ENCODE measurements at regions not wholly inside any gene's neighbourhood (a gene's known extent, or its start where the extent isn't known, plus 50 kb on each side); places are given as distances from the start of the nearest gene placed in this dataset.

DNA sequence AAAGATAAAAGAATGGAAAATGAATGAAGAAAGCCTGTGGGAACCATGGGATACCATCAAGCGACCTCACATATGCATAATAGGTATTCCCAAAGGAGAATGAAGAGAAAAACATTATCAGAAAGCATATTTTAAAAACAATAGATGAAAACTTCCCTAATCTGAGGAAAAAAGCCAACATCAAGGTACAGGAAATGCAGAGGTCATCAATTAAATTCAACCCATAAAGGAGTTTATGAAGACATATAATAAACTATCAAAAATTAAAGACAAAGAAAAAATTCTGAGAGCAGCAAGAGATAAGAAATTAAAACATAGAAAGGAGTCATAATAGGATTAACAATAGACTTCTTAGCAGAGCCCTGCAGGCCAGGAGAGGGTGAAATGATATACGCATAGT lies 397.5 kb downstream of the GPM6A start:
- ChIA-PET POLR2A (interaction anchor here (0.5 to 1.4 kb wide), 4 partner anchors 16 to 487 kb away, joined by 3 to 4 read pairs (median 3); no protein-coding TSS in a partner anchor), CTCF (ENCODE audit: unreplicated experiment) (interaction anchor here (0.6 kb wide), 1 partner anchor 888 kb away, joined by 3 read pairs; no protein-coding TSS in a partner anchor)
- Histone ChIP-seq H3K36me3 (ENCODE audit: insufficient read depth, low read length) (no peaks in the 10 kb centered on the region; the same call in 1 of the 2 replicates), H3K27ac (ENCODE audit: low read depth, low read length, poor library complexity, severe bottlenecking) (no peak overlapping the region), H3K4me3 (ENCODE audit: low read depth, low read length, poor library complexity, severe bottlenecking) (no peak overlapping the region), H3K4me2 (ENCODE audit: low read length) (no peak overlapping the region), H4K20me1 (ENCODE audit: insufficient read depth, low read length) (no peaks in the 10 kb centered on the region), H3K79me2 (ENCODE audit: insufficient read depth, low read depth, low read length) (no peaks in the 10 kb centered on the region), H3K4me1 (ENCODE audit: insufficient read depth, low read length, poor library complexity, severe bottlenecking) (no peaks in the 10 kb centered on the region), H3K9me3 (ENCODE audit: low read length) (peaks cover 41% of the 10 kb centered on the region; the same call in 1 of the 2 replicates), H3K9me2 (ENCODE audit: insufficient read depth, low read length) (no peaks in the 10 kb centered on the region), H2AFZ (ENCODE audit: low read length) (no peak overlapping the region)
- no peak for TF ChIP-seq EZH2phosphoT487 (IDR thresholded peaks at IDR 0.05; ENCODE audit: borderline replicate concordance, low read depth, low read length)
- TF ChIP-seq, protein P1, sequence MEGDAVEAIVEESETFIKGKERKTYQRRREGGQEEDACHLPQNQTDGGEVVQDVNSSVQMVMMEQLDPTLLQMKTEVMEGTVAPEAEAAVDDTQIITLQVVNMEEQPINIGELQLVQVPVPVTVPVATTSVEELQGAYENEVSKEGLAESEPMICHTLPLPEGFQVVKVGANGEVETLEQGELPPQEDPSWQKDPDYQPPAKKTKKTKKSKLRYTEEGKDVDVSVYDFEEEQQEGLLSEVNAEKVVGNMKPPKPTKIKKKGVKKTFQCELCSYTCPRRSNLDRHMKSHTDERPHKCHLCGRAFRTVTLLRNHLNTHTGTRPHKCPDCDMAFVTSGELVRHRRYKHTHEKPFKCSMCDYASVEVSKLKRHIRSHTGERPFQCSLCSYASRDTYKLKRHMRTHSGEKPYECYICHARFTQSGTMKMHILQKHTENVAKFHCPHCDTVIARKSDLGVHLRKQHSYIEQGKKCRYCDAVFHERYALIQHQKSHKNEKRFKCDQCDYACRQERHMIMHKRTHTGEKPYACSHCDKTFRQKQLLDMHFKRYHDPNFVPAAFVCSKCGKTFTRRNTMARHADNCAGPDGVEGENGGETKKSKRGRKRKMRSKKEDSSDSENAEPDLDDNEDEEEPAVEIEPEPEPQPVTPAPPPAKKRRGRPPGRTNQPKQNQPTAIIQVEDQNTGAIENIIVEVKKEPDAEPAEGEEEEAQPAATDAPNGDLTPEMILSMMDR (conservative IDR thresholded peaks at IDR 0.05; ENCODE audit: low read length), result no peak
- intact Hi-C loops (cut with micrococcal nuclease; ENCODE audit: unreplicated experiment), result no loop called here
- BruUV-seq (replicated peaks), result no TSS peak
- DNase-seq (ENCODE audit: low spot score), result no peak

GRCh38 chr4:175418516-175418915 lies 393.5 kb downstream of the GPM6A start:
- H3K36me3 ChIP-seq (ENCODE audit: insufficient read depth, low read length), result no peaks in the 10 kb centered on the region; the same call in 1 of the 2 replicates
- no peaks in the 10 kb centered on the region for H4K20me1 ChIP-seq (ENCODE audit: insufficient read depth, low read length)
- no peak for DNase-seq (ENCODE audit: low spot score)
- H3K4me3 ChIP-seq (ENCODE audit: low read depth, low read length, poor library complexity, severe bottlenecking), result no peak overlapping the region
- POLR2A ChIA-PET, result interaction anchor here (0.6 to 2.2 kb wide), 7 partner anchors 12 to 718 kb away, joined by 3 to 8 read pairs (median 3); no protein-coding TSS in a partner anchor
- H3K27ac ChIP-seq (ENCODE audit: low read depth, low read length, poor library complexity, severe bottlenecking), result no peak overlapping the region
- no peak overlapping the region for H3K4me2 ChIP-seq (ENCODE audit: low read length)
- intact Hi-C loops (cut with micrococcal nuclease; ENCODE audit: unreplicated experiment), result no loop called here
- TF ChIP-seq, protein P1 (conservative IDR thresholded peaks at IDR 0.05; ENCODE audit: low read length), result no peak
- TF ChIP-seq EZH2phosphoT487 (IDR thresholded peaks at IDR 0.05; ENCODE audit: borderline replicate concordance, low read depth, low read length), result no peak
- CTCF ChIA-PET (ENCODE audit: unreplicated experiment), result no interaction called here
- H3K79me2 ChIP-seq (ENCODE audit: insufficient read depth, low read depth, low read length), result no peaks in the 10 kb centered on the region
- H3K4me1 ChIP-seq (ENCODE audit: insufficient read depth, low read length, poor library complexity, severe bottlenecking), result no peaks in the 10 kb centered on the region
- no peaks in the 10 kb centered on the region for H3K9me2 ChIP-seq (ENCODE audit: insufficient read depth, low read length)
- BruUV-seq (replicated peaks), result no TSS peak
- no peak overlapping the region for H2AFZ ChIP-seq (ENCODE audit: low read length)
- peaks cover 35% of the 10 kb centered on the region; the same call in 1 of the 2 replicates for H3K9me3 ChIP-seq (ENCODE audit: low read length)

DNA sequence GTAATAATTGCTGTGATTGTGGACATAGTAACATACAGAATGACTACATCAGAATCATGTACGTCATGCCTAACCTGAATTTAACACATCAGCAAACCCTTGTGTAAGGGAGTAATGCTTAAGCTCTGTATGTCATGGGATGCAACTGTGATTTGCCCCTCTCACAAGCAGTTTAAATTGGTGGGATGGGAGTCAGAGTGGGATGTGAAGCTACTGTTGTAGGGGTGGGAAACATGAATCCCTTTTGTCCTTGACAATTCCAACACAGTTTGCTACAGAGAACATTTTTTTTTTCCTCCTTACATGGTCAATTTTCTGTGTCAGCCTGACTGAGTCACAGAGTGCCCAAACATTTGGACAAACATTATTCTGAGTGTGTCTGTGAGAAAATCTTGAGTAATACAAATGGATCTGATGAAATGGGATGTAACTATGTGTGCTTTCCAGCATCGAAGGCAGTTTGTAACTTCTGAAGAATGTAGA lies 392.8 kb downstream of the GPM6A start:
- no peak overlapping the region for H3K27ac ChIP-seq (ENCODE audit: low read depth, low read length, poor library complexity, severe bottlenecking)
- CTCF ChIA-PET (ENCODE audit: unreplicated experiment), result interaction anchor here (1.6 kb wide), 1 partner anchor 16 kb away, joined by 3 read pairs; no protein-coding TSS in a partner anchor
- no peaks in the 10 kb centered on the region for H3K79me2 ChIP-seq (ENCODE audit: insufficient read depth, low read depth, low read length)
- TF ChIP-seq, protein P1 (conservative IDR thresholded peaks at IDR 0.05; ENCODE audit: low read length), result no peak
- no peak for TF ChIP-seq EZH2phosphoT487 (IDR thresholded peaks at IDR 0.05; ENCODE audit: borderline replicate concordance, low read depth, low read length)
- intact Hi-C loops (cut with micrococcal nuclease; ENCODE audit: unreplicated experiment), result no loop called here
- H3K4me3 ChIP-seq (ENCODE audit: low read depth, low read length, poor library complexity, severe bottlenecking), result no peak overlapping the region
- H4K20me1 ChIP-seq (ENCODE audit: insufficient read depth, low read length), result no peaks in the 10 kb centered on the region
- no peak overlapping the region for H3K4me2 ChIP-seq (ENCODE audit: low read length)
- H2AFZ ChIP-seq (ENCODE audit: low read length), result no peak overlapping the region
- DNase-seq (ENCODE audit: low spot score), result no peak
- H3K36me3 ChIP-seq (ENCODE audit: insufficient read depth, low read length), result no peaks in the 10 kb centered on the region; the same call in 1 of the 2 replicates
- no peaks in the 10 kb centered on the region for H3K9me2 ChIP-seq (ENCODE audit: insufficient read depth, low read length)
- H3K4me1 ChIP-seq (ENCODE audit: insufficient read depth, low read length, poor library complexity, severe bottlenecking), result no peaks in the 10 kb centered on the region
- peaks cover 27% of the 10 kb centered on the region; the same call in 1 of the 2 replicates for H3K9me3 ChIP-seq (ENCODE audit: low read length)
- POLR2A ChIA-PET, result interaction anchor here (0.9 to 1.1 kb wide), 2 partner anchors 11 to 25 kb away, joined by 3 to 4 read pairs; no protein-coding TSS in a partner anchor
- BruUV-seq (replicated peaks), result no TSS peak

All from OCI-LY7 (cell line).